Hepatocyte (in vitro differentiated cells): ENCODE measurements at regions not wholly inside any gene's neighbourhood (a gene's known extent, or its start where the extent isn't known, plus 50 kb on each side); places are given as distances from the start of the nearest gene placed in this dataset.

Experiments used
- EZH2 ChIP-seq: fragments of 200-600 bp; sonication (generic); IDR thresholded peaks from 2 replicates; pipeline ENCODE4 v1.6.1; 2016; ENCODE audit warnings: antibody characterized with exemption, mild to moderate bottlenecking, borderline replicate concordance
- EZH2phosphoT487 ChIP-seq: fragments of 200-600 bp; sonication (generic); IDR thresholded peaks from one replicate; pipeline ENCODE4 v1.6.1; 2018; ENCODE audit warnings: antibody characterized with exemption, mild to moderate bottlenecking, low read depth, moderate library complexity; ENCODE audit not compliant: unreplicated experiment, severe bottlenecking
- TF ChIP-seq, protein P1 (sequence below): fragments of 200-600 bp; sonication (generic); IDR thresholded peaks from 2 replicates; pipeline ENCODE4 v1.5.1; 2016; ENCODE audit warnings: antibody characterized with exemption, mild to moderate bottlenecking; ENCODE audit not compliant: poor library complexity

DNA sequence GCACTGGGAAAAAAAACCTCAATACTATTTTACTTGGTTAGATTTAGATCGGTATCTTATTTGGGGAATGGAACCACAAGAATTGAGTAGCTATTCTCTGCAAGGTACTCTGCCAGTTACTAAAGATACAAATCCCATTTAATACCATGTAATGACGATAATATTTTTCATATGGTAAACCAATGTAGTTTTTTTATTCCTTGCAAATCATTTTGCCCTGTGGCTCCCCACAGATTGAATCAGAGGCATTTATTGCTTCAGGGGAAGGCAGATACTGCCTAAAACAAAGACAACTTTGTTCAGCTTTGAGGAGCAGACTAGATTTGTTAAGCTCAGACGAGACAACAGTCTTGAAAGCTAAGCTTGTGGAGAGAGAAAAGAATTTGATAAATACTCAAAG, 226.7 kb upstream of the RUNX1 start:
- TF ChIP-seq, protein P1, sequence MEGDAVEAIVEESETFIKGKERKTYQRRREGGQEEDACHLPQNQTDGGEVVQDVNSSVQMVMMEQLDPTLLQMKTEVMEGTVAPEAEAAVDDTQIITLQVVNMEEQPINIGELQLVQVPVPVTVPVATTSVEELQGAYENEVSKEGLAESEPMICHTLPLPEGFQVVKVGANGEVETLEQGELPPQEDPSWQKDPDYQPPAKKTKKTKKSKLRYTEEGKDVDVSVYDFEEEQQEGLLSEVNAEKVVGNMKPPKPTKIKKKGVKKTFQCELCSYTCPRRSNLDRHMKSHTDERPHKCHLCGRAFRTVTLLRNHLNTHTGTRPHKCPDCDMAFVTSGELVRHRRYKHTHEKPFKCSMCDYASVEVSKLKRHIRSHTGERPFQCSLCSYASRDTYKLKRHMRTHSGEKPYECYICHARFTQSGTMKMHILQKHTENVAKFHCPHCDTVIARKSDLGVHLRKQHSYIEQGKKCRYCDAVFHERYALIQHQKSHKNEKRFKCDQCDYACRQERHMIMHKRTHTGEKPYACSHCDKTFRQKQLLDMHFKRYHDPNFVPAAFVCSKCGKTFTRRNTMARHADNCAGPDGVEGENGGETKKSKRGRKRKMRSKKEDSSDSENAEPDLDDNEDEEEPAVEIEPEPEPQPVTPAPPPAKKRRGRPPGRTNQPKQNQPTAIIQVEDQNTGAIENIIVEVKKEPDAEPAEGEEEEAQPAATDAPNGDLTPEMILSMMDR, result no peak
- TF ChIP-seq EZH2, result no peak
- TF ChIP-seq EZH2phosphoT487, result no peak
